ENCODE measurements at regions not wholly inside any gene's neighbourhood (a gene's known extent, or its start where the extent isn't known, plus 50 kb on each side); places are given as distances from the start of the nearest gene placed in this dataset.
"Not testable (repeated sequence)": the region's sequence is repeated elsewhere in the genome, so short reads cannot be mapped to it uniquely, and the experiment has no call there.

DNA sequence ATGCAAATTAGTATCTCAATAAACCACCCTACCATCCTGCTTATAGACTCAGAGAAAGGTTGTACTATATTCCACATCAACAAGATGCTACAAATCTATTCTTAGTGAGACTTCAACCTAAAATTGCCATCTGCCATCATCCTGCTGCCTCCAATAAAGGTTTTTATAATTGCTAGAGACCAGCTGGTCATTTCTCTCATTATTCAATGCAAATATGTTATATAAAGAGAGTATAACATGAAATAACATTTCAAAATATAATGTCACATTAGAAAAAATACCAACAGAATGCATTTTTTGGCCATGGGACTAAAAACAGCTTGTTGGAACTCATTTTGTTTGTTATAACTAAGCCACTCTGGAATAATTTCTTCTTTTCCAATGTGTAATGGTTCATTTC is 247.3 kb downstream of the LRIG3 start:
- H3K27ac ChIP-seq, result no peak overlapping the region
- no peaks in the 10 kb centered on the region for H3K4me1 ChIP-seq
- H3K27me3 ChIP-seq, result no peaks in the 10 kb centered on the region
- H3K4me3 ChIP-seq, result no peak overlapping the region
- no peak for DNase-seq (ENCODE audit: low spot score)
- no peaks in the 10 kb centered on the region for H3K36me3 ChIP-seq
- H3K9me3 ChIP-seq, result peaks cover 0 to 1% of the 10 kb centered on the region in 2 donors
- TF ChIP-seq, protein P1, sequence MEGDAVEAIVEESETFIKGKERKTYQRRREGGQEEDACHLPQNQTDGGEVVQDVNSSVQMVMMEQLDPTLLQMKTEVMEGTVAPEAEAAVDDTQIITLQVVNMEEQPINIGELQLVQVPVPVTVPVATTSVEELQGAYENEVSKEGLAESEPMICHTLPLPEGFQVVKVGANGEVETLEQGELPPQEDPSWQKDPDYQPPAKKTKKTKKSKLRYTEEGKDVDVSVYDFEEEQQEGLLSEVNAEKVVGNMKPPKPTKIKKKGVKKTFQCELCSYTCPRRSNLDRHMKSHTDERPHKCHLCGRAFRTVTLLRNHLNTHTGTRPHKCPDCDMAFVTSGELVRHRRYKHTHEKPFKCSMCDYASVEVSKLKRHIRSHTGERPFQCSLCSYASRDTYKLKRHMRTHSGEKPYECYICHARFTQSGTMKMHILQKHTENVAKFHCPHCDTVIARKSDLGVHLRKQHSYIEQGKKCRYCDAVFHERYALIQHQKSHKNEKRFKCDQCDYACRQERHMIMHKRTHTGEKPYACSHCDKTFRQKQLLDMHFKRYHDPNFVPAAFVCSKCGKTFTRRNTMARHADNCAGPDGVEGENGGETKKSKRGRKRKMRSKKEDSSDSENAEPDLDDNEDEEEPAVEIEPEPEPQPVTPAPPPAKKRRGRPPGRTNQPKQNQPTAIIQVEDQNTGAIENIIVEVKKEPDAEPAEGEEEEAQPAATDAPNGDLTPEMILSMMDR (IDR thresholded peaks at IDR 0.05), result no peak

DNA sequence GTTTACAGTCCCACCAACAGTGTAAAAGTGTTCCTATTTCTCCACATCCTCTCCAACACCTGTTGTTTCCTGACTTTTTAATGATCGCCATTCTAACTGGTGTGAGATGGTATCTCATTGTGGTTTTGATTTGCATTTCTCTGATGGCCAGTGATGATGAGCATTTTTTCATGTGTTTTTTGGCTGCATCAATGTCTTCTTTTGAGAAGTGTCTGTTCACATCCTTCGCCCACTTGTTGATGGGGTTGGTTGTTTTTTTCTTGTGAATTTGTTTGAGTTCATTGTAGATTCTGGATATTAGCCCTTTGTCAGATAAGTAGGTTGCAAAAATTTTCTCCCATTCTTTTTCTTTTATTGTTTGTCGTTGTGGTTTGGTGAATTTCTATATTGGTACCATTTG is 242.5 kb downstream of the LRIG3 start:
- H3K27me3 ChIP-seq; H3K27ac ChIP-seq; H3K4me1 ChIP-seq; H3K4me3 ChIP-seq; DNase-seq (ENCODE audit: low spot score); H3K36me3 ChIP-seq: not testable (repeated sequence)
- H3K9me3 ChIP-seq, result peaks cover 0 to 26% of the 10 kb centered on the region in 2 donors

DNA sequence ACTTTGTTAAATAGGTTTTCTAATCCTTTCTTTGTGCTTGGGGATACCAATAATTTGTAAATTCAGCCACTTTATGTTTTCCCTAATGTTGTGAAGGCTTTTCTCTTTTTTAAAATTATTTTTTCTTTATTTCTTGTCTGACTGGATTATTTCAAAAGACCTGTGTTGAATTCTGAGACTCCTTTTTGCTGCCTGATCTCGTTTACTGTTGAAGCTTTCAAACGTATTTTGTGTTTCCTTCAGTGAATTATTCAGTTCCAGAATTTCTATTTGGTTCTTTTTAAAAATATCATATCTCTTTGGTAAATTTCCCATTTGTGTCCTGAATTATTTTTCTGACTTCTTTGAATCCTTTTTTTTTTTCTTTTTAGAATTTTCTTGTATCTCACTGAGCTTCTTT is 241.6 kb downstream of the LRIG3 start:
- DNase-seq (ENCODE audit: low spot score), result no peak
- Histone ChIP-seq H3K36me3 (no peaks in the 10 kb centered on the region), H3K4me1 (no peaks in the 10 kb centered on the region), H3K27ac (no peak overlapping the region), H3K9me3 (peaks cover 0 to 26% of the 10 kb centered on the region in 2 donors), H3K4me3 (no peak overlapping the region), H3K27me3 (no peaks in the 10 kb centered on the region)
- TF ChIP-seq, protein P1 (IDR thresholded peaks at IDR 0.05), result no peak

DNA sequence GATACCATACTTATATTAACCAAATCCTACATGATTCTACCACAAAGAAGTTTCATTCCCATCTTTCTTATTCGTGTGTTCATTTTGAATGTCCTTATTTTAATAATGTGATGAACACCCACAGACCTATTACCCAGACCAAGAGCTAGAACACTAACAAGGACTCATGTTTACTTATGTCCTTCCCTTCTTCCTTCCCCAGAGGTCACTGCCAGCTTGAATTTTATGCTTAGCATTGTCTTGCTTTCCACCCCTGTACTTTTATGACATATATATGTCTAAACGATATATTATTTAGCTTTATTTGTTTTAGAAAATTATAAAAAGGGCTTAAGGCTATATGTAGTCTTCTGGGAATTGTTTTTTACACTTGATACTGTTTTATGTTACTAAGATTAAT is 238.6 kb downstream of the LRIG3 start:
- H3K27ac ChIP-seq, result no peak overlapping the region
- no peak for DNase-seq (ENCODE audit: low spot score)
- no peaks in the 10 kb centered on the region for H3K4me1 ChIP-seq
- H3K9me3 ChIP-seq, result peaks cover 0 to 26% of the 10 kb centered on the region in 2 donors
- H3K4me3 ChIP-seq, result no peak overlapping the region
- TF ChIP-seq, protein P1 (IDR thresholded peaks at IDR 0.05), result no peak
- no peaks in the 10 kb centered on the region for H3K36me3 ChIP-seq
- no peaks in the 10 kb centered on the region for H3K27me3 ChIP-seq

DNA sequence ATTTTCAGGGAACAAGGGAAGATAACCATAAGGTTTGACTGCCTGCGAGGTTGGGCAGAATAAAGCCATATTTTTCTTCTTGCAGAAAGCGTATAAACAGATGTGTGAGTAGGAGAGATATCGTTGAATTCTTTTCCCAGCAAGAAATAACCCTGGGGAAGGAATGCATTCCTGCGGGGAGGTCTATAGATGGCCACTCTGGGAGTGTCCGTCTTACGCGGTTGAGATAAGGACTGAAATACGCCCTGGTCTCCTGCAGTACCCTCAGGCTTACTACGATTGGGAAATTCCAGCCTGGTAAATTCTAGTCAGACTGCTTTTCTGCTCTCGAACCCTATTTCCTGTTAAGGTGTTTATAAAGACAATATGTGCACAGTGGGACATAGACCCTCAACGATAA is 225.0 kb downstream of the LRIG3 start:
- DNase-seq (ENCODE audit: low spot score), result no peak
- H3K9me3 ChIP-seq, result peaks cover 0 to 17% of the 10 kb centered on the region in 2 donors
- TF ChIP-seq, protein P1 (IDR thresholded peaks at IDR 0.05), result no peak
- H3K4me3 ChIP-seq, result no peak overlapping the region
- H3K27me3 ChIP-seq, result no peaks in the 10 kb centered on the region
- no peaks in the 10 kb centered on the region for H3K4me1 ChIP-seq
- no peak overlapping the region for H3K27ac ChIP-seq
- no peaks in the 10 kb centered on the region for H3K36me3 ChIP-seq

DNA sequence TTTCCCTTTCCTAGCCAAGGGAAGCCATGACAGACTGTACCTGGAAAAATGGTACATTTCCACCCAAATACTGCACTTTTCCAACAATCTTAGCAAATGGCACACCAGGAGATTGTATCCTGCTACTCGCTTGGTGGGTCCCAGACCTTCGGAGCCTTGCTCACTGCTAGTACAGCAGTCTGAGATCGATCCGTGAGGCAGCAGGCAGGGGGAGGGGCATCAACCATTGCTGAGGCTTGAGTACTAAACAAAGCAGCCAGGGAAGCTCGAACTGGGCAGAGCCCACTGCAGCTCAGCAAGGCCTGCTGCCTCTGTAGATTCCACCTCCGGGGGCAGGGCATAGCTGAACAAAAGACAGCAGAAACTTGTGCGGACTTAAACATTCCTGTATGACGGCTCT is 218.8 kb downstream of the LRIG3 start:
- Histone ChIP-seq H3K36me3 (no peaks in the 10 kb centered on the region), H3K27ac (no peak overlapping the region), H3K9me3 (peaks cover 0 to 1% of the 10 kb centered on the region in 2 donors), H3K4me3 (no peak overlapping the region), H3K27me3 (no peaks in the 10 kb centered on the region), H3K4me1 (no peaks in the 10 kb centered on the region)
- no peak for DNase-seq (ENCODE audit: low spot score)
- TF ChIP-seq, protein P1 (IDR thresholded peaks at IDR 0.05), result no peak
